ENCODE measurements at regions not wholly inside any gene's neighbourhood (a gene's known extent, or its start where the extent isn't known, plus 50 kb on each side); places are given as distances from the start of the nearest gene placed in this dataset.

DNA sequence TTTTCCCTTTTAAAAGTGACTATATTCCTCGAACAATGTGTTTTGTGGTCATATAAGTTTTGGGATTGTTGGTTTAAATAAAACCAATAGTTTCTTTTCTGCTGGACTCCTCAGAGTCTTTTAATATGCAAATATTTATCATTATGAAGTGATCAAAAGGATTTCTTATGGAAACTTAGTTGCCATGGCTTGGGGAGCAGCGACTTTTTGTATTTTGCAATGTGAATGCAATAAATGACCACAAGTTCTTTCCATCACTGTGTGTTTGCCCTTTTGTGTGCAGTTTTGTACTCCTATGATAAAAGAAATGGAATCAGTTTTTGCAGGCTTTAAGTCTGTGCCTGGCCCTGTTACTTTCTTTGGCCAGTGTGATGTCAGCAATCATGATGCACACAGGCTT lies 68.5 kb upstream of the NUDT6 start:
- no peak for TF ChIP-seq POLR2AphosphoS5 (IDR thresholded peaks at IDR 0.05)
- TF ChIP-seq, protein P1, sequence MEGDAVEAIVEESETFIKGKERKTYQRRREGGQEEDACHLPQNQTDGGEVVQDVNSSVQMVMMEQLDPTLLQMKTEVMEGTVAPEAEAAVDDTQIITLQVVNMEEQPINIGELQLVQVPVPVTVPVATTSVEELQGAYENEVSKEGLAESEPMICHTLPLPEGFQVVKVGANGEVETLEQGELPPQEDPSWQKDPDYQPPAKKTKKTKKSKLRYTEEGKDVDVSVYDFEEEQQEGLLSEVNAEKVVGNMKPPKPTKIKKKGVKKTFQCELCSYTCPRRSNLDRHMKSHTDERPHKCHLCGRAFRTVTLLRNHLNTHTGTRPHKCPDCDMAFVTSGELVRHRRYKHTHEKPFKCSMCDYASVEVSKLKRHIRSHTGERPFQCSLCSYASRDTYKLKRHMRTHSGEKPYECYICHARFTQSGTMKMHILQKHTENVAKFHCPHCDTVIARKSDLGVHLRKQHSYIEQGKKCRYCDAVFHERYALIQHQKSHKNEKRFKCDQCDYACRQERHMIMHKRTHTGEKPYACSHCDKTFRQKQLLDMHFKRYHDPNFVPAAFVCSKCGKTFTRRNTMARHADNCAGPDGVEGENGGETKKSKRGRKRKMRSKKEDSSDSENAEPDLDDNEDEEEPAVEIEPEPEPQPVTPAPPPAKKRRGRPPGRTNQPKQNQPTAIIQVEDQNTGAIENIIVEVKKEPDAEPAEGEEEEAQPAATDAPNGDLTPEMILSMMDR (IDR thresholded peaks at IDR 0.05): no peak
- no peak for TF ChIP-seq POLR2A (IDR thresholded peaks at IDR 0.05)
- TF ChIP-seq EP300 (IDR thresholded peaks at IDR 0.05): no peak
